Stimulated activated naive CD4-positive, alpha-beta T cell (primary cell): ENCODE measurements at regions not wholly inside any gene's neighbourhood (a gene's known extent, or its start where the extent isn't known, plus 50 kb on each side); places are given as distances from the start of the nearest gene placed in this dataset.
"Not testable (repeated sequence)": the region's sequence is repeated elsewhere in the genome, so short reads cannot be mapped to it uniquely, and the experiment has no call there.

Experiments used
- DNase-seq, 6 experiments: peaks; one replicate each; lab custom pipeline; 2025; lab: John Stamatoyannopoulos, UW

DNA sequence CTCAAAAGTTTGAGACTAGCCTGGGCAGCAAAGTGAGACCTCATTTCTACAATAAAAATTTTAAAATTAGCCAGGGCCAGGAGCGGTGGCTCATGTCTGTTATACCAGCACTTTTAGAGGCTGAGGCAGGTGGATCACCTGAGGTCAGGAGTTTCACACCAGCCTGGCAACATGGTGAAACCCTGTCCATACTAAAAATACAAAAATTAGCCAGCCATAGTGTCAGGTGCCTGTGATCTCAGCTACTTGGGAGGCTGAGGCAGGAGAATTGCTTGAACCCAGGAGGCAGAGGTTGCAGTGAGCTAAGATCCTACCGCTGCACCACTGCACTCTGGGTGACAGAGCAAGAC is 85.1 kb upstream of the MAP4 start:
- DNase-seq: not testable (repeated sequence)

DNA sequence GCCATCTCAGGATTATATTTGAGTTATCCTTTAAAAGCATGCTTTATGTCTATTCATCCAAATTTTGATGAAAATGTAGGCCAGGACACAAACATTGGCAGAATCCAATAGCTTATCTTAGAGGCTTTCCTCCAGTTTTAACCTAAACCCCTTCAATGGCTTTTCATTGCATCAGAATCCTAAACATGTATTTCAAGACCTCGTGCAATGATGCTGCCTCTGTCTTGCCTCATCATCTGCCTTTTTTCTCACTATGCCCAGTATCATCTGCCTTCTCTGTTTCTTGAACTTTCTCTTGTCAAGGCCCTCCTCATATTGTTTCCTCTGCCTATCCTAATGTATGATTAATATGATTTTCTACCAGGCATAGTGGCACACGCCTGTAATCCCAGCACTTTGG is 76.1 kb upstream of the MAP4 start:
- no peak for DNase-seq

DNA sequence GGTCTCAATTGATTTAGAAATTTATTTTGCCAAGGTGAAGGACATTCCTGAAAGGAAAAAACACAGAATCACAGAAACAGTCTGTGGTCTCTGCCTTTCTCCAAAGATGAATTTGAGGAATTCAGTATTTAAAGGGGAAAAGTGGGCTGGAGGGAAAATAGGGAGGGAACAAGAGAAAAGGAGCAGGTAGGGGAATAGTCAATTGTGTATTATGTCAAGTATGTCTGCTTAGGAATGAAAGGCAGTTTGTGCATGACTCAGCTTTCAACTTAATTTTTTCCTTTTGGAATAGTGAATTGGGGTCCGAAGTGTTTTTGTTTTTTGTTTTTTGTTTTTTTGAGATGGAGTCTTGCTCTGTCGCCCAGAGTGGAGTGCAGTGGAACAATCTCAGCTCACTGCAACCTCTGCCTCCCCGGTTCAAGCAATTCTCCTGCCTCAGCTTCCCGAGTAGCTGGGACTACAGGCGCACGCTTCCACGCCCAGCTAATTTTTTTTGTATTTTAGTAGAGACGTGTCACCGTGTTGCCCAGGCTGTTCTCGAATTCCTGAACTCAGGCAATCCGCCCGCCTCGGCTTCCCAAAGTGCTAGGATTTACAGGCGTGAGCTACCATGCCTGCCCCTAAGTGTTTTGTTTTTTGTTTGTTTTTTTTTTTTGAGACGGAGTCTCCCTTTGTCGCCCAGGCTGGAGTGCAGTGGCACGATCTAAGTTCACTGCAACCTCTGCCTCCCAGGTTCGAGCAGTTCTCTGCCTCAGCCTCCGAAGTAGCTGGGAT is 74.1 kb upstream of the MAP4 start:
- DNase-seq: no peak

DNA sequence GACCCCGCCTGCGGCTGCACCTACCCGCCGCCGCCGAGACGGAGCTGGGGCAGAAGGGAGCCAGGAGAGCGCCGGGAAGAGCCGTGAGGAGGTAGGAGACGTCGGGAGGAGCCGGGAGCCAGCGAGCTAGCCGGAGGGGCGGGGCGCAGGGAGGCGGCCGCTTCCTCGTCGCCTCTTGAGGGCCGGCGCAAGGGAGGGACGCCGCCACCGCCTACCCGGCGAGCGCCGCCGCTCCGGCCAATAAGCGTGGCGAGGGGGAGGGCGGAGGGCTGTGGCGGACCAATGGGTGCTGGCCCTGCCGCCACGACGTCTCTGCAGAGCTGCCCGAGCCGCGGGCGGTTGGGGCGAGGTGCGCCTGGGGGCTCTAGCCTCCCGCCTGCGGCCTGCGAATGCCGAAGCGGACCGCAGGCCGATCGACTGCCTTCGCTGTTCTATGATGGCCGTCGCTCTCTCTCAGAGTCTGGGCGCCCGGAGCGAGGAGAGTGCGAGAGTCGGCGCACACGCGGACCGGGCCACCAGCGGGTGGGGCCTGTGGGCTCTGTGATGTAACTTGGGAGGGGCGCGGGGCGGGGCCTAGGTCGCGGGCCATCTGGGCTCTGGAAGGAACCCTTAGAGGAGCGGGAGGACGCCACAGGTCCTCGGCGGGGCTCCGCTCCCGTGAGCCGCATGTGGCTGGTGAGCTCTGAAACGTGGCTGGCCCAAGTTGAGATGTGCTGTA is 72.7 kb upstream of the MAP4 start:
- DNase-seq: peak; percentile 81 to 98 (median 91)

DNA sequence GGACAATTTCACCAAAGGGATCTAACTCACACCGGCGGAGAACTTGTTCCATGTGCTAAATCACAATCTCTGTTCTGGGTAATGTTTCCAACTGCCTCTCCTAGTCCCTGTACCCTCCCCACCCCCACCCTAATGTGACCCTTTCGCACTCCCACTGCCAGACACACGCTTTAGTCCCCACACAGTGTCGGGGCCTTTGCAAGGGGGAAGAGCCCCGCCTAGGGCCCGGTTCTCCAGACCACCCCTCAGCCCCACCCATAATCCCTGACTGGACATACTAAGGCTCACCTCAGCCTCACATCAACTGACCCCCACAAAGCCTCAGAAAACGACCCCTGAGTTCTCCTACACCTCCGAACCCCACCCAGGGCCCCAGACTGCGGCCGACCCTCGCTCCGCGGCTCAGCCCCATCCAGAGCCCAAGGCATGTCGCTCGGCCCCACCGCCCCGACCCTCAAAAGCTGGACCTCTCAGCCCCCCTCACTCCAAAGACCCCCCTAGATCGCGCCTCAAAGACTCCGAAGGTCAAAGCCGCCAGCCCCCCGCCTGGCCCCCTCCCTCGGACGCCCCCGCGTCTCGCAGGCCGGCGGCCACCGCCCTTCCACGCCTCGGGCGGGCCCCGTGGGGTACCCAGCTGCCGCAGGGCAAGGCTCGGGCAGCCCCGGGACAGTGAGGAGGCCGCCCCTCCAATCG is 72.0 kb upstream of the MAP4 start:
- DNase-seq: peak in 1 of 6 experiments; percentile 4

DNA sequence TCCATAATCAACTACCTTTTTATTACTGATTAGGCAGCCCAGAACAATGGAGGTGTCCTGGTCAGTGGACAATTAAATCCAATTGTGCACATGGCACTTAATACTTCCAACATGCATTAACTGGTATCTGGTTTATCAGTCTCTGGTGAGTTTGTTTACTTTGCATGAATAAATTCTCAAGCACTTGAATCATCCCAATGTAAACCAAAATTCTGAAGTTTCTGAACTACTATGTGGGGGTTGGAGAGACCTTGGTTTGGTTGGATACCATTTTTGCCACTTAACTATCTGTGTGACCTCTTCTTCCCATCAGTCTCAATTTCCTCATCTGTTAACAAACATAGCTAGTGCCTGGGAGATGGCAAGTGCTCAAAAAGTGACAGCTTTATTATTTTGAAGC is 70.5 kb upstream of the MAP4 start:
- DNase-seq: no peak

DNA sequence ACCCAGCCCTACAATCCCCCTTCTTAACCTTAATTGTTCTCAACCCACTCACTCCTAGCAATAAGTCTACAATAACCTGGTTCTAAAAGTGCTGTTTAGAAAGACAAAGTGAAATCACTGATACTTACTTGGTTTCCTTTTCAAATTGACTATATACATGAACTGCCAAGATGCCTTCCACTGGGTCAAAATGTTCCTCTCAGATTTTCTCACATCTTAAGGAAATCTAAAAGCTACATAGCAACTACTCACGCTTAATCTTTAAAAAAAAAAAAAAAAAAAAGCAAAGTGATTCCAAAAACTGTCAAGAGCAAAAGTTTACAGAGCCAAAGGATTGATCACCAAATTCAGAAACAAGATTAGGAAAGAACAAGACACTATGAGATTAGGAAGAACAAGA is 68.7 kb upstream of the MAP4 start:
- DNase-seq: no peak

DNA sequence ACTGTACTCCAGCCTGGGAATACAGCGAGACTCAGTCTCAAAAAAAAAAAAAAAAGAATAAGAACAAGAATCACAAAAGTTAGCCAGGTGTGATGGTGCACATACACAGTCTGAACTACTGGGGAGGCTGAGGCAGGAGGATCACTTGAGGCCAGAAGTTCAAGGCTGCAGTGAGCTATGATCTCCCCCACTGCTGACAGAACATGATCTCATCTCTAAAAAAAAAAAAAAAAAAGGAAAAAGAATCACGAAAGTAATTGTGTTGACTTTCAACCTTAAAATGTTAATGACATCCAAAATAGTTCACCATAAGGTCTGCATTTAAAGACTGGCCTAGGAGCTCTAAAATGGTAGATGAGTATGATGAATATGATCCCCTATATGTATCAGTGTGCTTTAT is 68.0 kb upstream of the MAP4 start:
- no peak for DNase-seq

DNA sequence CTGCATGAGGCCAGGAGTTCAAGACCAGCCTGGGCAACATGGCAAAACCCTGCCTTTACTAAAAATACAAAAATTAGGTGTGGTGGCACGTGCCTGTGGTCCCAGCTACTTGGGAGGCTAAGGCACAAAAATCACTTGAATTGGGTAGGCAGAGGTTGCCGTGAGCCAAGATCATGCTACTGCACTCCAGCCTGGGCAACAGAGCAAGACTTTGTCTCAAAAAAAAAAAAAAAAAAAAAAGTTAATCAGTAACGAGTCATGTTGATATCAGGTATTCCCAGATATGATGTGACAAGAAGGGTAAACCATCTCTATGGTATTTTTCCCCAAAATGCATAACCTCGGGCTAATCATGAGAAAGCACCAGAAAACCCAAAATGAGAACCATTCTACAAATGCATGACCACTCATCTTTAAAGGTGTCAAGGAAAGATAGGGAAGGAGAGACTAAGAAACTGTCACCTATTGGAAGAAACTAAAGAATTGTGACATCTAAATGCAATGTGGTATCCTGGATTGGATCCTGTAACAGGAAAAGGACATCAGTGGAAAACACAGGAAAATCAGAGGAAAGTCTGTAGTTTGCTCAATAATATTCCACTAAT is 66.5 kb upstream of the MAP4 start:
- no peak for DNase-seq

DNA sequence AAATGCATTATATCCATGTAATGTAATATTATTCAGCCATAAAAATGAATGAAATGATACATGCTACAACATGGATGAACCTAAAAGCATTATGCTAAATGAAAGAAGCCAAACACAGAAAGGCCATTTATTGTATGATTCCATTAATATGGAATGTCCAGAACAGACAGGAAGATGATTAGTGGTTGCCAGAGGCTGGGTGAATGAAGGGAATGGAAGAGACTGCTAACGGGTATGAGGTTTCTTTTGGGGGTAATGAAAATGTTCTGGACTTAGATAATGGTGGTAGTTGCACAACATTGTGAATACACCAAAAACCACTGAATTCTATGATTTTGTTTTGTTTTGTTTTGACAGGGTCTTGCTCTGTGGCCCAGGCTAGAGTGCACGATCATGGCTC is 61.6 kb upstream of the MAP4 start:
- no peak for DNase-seq

DNA sequence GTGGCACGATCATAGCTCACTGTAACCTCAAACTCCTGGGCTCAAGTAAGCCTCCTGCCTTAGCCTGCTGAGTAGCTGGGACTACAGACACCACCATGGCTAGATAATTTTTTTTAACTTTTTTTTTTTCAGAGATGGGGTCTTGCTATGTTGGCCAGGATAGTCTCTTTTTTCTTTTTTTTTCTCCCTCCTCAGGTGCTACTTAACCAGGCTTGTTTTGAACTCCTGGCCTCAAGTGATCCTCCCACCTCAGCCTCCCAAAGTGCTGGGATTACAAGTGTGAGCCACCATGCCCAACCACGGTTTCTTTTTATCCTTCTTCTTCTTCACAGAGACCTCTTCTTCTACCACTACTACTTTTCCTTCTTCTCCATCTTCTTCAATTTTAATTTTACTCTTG is 53.8 kb upstream of the MAP4 start:
- DNase-seq: no peak

DNA sequence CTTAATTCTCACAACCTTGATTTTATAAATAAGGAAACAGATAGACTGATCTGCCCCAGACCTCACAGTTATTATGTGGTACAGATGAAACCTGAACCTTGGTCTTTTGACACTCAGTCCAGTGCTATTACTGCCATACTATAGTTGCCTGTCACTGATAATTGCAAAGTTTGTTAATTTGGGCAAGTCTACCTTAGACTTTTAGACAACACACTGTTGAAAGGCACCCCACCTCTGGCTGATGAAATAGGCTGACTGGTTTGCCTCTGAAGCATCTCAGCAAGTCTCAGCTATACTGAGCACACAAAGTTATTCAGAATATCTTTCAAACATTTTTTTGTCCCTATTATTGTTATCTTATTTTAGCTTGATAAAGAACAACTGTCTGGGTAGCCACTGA is 53.1 kb upstream of the MAP4 start:
- DNase-seq: no peak

DNA sequence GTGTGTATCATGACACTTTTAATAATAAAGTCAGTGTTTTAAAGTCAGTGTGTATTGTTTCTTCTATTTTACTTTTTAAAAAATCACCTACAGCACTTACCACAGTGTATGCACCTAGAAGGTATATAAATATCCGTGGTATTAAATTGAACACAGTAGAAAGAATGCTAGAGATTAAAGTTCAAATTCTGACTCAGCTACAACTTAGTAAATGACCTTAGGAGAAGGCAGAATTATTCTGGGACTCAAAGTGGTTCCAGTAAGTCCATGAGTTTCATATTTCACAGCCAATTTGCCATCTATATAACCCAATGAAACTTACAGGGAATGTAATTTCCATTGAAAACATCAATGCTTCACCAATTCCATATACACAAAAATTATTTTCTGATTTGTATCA is 52.7 kb upstream of the MAP4 start:
- DNase-seq: no peak

DNA sequence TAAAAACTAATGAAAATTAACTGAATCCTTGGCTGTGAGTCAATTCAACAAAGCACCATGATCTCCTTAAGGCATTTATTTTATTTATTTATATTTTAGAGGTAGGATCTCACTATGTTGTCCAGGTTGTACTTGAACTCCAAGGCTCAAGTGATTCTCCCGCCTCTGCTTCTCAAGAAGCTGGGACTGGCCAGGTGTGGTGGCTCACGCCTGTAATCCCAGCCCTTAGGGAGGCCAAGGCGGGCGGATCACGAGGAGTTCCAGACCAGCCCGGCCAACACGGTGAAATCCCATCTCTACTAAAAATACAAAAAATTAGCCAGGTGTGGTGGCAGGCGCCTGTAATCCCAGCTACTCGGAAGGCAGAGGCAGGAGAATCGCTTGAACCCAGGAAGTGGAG is 52.1 kb upstream of the MAP4 start:
- not testable (repeated sequence) for DNase-seq

DNA sequence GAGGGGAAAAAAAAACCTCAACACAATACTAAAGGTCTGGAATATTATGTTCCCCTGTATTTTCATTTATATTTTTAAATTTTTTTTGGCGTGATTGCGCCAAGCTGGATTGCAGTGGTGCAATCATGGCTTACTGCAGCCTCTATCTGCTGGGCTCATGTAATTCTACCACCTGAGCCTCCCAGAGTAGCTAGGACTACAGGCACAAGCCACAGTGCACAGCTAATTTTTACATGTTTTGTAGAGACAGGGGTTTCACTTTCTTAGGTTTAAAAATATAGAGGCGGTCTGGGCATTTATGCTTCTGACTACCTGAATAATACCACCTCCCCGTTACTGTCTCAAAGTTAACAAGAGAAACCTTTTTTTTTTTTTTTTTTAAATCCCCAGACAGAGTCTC is 51.1 kb upstream of the MAP4 start:
- DNase-seq: no peak
